HEK293 (cell line): ENCODE measurements at regions not wholly inside any gene's neighbourhood (a gene's known extent, or its start where the extent isn't known, plus 50 kb on each side); places are given as distances from the start of the nearest gene placed in this dataset.

Experiments used
- CTCF ChIA-PET: fragments of 350-600 bp; formaldehyde crosslinking; extraction: SDS; loops from one replicate; lab custom pipeline; 2021; ENCODE audit warnings: antibody characterized with exemption; lab: Yijun Ruan, JAX
- POLR2A ChIA-PET: fragments of 300-600 bp; formaldehyde crosslinking; extraction: SDS; loops from one replicate; lab custom pipeline; 2020; ENCODE audit warnings: antibody characterized with exemption, inconsistent platforms; lab: Yijun Ruan, JAX
- H3K27ac ChIP-seq: fragments of 200-500 bp; sonication (Bioruptor generic); 2 replicates; pipeline ENCODE4 v1.5.1; 2014; ENCODE audit warnings: low read depth, low read length, control low read depth, inconsistent platforms; ENCODE audit errors: extremely low read depth
- H3K36me3 ChIP-seq, 2 experiments: fragments of 200-500 bp in 1 of 2; sonication (Bioruptor generic) in 1 of 2; 1 replicate in 1 of 2; 2 replicates in 1 of 2; pipeline ENCODE4 v1.5.1; 2014 to 2017; ENCODE audit warnings: inconsistent platforms in 2 of 2, low read length in 2 of 2; ENCODE audit not compliant: control insufficient read depth in 2 of 2, insufficient read depth in 1 of 2
- H3K4me1 ChIP-seq: fragments of 200-500 bp; sonication (Bioruptor generic); 2 replicates; pipeline ENCODE4 v1.5.1; 2014; ENCODE audit warnings: mild to moderate bottlenecking, low read length, inconsistent platforms; ENCODE audit not compliant: control insufficient read depth, insufficient read depth
- H3K4me3 ChIP-seq: 2 replicates; pipeline ENCODE4 v1.5.1; 2011; ENCODE audit warnings: low read depth, mild to moderate bottlenecking, control low read depth, low read length, moderate library complexity
- H3K9me3 ChIP-seq: fragments of 200-500 bp; sonication (Bioruptor generic); 2 replicates; pipeline ENCODE4 v1.5.1; 2014; ENCODE audit warnings: low read depth, low read length, inconsistent platforms; ENCODE audit not compliant: control insufficient read depth, insufficient read depth
- AEBP2 ChIP-seq: fragments of 450-650 bp; formaldehyde crosslinking; IDR thresholded peaks from 2 replicates; pipeline ENCODE4 v1.5.1; 2016; ENCODE audit warnings: missing biosample characterization, missing genetic modification characterization, borderline replicate concordance
- BCL11B ChIP-seq: fragments of 450-650 bp; formaldehyde crosslinking; IDR thresholded peaks from 2 replicates; pipeline ENCODE4 v1.5.1; 2016; ENCODE audit warnings: low read depth, missing biosample characterization, missing genetic modification characterization
- KLF7 ChIP-seq: fragments of 450-650 bp; formaldehyde crosslinking; IDR thresholded peaks from 2 replicates; pipeline ENCODE4 v1.5.1; 2016; ENCODE audit warnings: missing biosample characterization, missing genetic modification characterization, borderline replicate concordance
- MYNN ChIP-seq: fragments of 450-650 bp; formaldehyde crosslinking; IDR thresholded peaks from 2 replicates; pipeline ENCODE4 v1.5.1; 2016; ENCODE audit warnings: missing biosample characterization, missing genetic modification characterization, borderline replicate concordance
- PRDM2 ChIP-seq: fragments of 450-650 bp; formaldehyde crosslinking; IDR thresholded peaks from 2 replicates; pipeline ENCODE4 v1.5.1; 2016; ENCODE audit warnings: missing biosample characterization, missing genetic modification characterization, borderline replicate concordance
- SP2 ChIP-seq: fragments of 450-650 bp; formaldehyde crosslinking; IDR thresholded peaks from 2 replicates; pipeline ENCODE4 v1.5.1; 2016; ENCODE audit warnings: missing biosample characterization, missing genetic modification characterization
- ZBTB44 ChIP-seq: fragments of 450-650 bp; IDR thresholded peaks from 2 replicates; pipeline ENCODE4 v1.5.1; 2018; ENCODE audit warnings: missing biosample characterization, mild to moderate bottlenecking, missing genetic modification characterization
- ZBTB48 ChIP-seq: fragments of 450-650 bp; formaldehyde crosslinking; IDR thresholded peaks from 2 replicates; pipeline ENCODE4 v1.5.1; 2016; ENCODE audit warnings: missing biosample characterization, missing genetic modification characterization
- ZFP37 ChIP-seq: fragments of 450-650 bp; formaldehyde crosslinking; IDR thresholded peaks from 2 replicates; pipeline ENCODE4 v1.5.1; 2016; ENCODE audit warnings: missing biosample characterization, missing genetic modification characterization
- ZFP69B ChIP-seq: fragments of 450-650 bp; formaldehyde crosslinking; IDR thresholded peaks from 2 replicates; pipeline ENCODE4 v1.5.1; 2016; ENCODE audit warnings: missing biosample characterization, missing genetic modification characterization
- ZNF132 ChIP-seq: fragments of 450-650 bp; formaldehyde crosslinking; IDR thresholded peaks from 2 replicates; pipeline ENCODE4 v1.5.1; 2017; ENCODE audit warnings: missing biosample characterization, missing genetic modification characterization, borderline replicate concordance
- ZNF157 ChIP-seq: fragments of 450-650 bp; formaldehyde crosslinking; IDR thresholded peaks from 2 replicates; pipeline ENCODE4 v1.5.1; 2016; ENCODE audit warnings: missing biosample characterization, missing genetic modification characterization
- ZNF280C ChIP-seq: fragments of 450-650 bp; formaldehyde crosslinking; IDR thresholded peaks from 2 replicates; pipeline ENCODE4 v1.5.1; 2016; ENCODE audit warnings: missing biosample characterization, missing genetic modification characterization
- ZNF530 ChIP-seq: fragments of 450-650 bp; formaldehyde crosslinking; IDR thresholded peaks from 2 replicates; pipeline ENCODE4 v1.5.1; 2016; ENCODE audit warnings: low read depth, missing biosample characterization, missing genetic modification characterization
- ZNF623 ChIP-seq: fragments of 450-650 bp; formaldehyde crosslinking; IDR thresholded peaks from 2 replicates; pipeline ENCODE4 v1.5.1; 2016; ENCODE audit warnings: missing biosample characterization, missing genetic modification characterization
- ZNF645 ChIP-seq: fragments of 450-650 bp; formaldehyde crosslinking; IDR thresholded peaks from 2 replicates; pipeline ENCODE4; 2016; ENCODE audit warnings: missing biosample characterization, missing genetic modification characterization
- ZSCAN18 ChIP-seq: fragments of 450-650 bp; formaldehyde crosslinking; IDR thresholded peaks from 2 replicates; pipeline ENCODE4 v1.5.1; 2016; ENCODE audit warnings: missing biosample characterization, missing genetic modification characterization
- TF ChIP-seq, protein P1 (sequence below): fragments of 450-650 bp; formaldehyde crosslinking; IDR thresholded peaks from 2 replicates; pipeline ENCODE4 v1.5.1; 2017; ENCODE audit warnings: missing biosample characterization, missing genetic modification characterization

GRCh38 chr21:16663436-16663835 lies 849.4 kb upstream of the CXADR start (continued):
- TF ChIP-seq ZBTB44 (tag by site-specific recombination) (no peak), AEBP2 (tag by site-specific recombination) (no peak)

DNA sequence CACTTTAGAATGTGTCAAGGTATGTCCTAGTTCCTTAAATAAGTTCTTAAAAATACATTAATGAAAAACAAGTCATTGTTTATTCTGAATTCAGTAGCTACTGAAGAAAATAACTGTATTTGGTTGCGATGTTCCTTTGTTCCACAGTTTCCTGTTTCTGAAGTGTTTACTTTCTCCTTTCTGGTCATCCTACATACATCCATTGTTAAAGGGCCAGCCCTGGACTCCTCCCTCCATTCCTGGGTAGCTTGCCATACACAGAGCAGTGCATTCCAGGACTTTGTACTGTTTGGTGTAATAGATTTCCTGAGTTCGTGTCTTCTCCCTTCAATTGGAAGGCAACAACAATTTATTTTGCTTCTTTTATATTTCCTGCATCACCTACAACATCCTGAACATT lies 845.4 kb upstream of the CXADR start:
- TF ChIP-seq PRDM2 (tag by site-specific recombination) (no peak), ZFP69B (tag by site-specific recombination) (no peak), ZNF645 (tag by site-specific recombination) (no peak), ZFP37 (tag by site-specific recombination) (no peak), ZBTB48 (tag by site-specific recombination) (no peak), SP2 (no peak), BCL11B (no peak), MYNN (no peak), ZNF157 (tag by site-specific recombination) (no peak), ZSCAN18 (tag by site-specific recombination) (no peak), KLF7 (tag by site-specific recombination) (no peak), ZNF623 (tag by site-specific recombination) (no peak), ZNF132 (tag by site-specific recombination) (no peak), ZNF280C (no peak), ZNF530 (tag by site-specific recombination) (no peak)
- TF ChIP-seq, protein P1, sequence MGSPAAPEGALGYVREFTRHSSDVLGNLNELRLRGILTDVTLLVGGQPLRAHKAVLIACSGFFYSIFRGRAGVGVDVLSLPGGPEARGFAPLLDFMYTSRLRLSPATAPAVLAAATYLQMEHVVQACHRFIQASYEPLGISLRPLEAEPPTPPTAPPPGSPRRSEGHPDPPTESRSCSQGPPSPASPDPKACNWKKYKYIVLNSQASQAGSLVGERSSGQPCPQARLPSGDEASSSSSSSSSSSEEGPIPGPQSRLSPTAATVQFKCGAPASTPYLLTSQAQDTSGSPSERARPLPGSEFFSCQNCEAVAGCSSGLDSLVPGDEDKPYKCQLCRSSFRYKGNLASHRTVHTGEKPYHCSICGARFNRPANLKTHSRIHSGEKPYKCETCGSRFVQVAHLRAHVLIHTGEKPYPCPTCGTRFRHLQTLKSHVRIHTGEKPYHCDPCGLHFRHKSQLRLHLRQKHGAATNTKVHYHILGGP (tag by site-specific recombination) = no peak

More for the DNA sequence above, 845.4 kb upstream of the CXADR start:
- ChIA-PET CTCF (no interaction called here), POLR2A (no interaction called here)
- H3K4me1 ChIP-seq = no peaks in the 10 kb centered on the region
- H3K36me3 ChIP-seq = no peaks in the 10 kb centered on the region
- no peak overlapping the region for H3K4me3 ChIP-seq
- no peak overlapping the region for H3K27ac ChIP-seq
- H3K9me3 ChIP-seq = no peaks in the 10 kb centered on the region
